Neural progenitor cell (in vitro differentiated cells): ENCODE measurements at regions not wholly inside any gene's neighbourhood (a gene's known extent, or its start where the extent isn't known, plus 50 kb on each side); places are given as distances from the start of the nearest gene placed in this dataset.

ENCODE experiments used
- DNase-seq: peaks from one replicate; pipeline ENCODE4 v3.0.0-alpha.2; 2016; ENCODE audit warnings: low spot score
- H2AFZ ChIP-seq: fragments of 200-600 bp; sonication (generic); replicated peaks from 2 replicates; pipeline ENCODE4 v1.6.1; 2016; ENCODE audit warnings: antibody characterized with exemption
- H3F3A ChIP-seq: fragments of 200-600 bp; sonication (generic); 2 replicates; pipeline ENCODE4 v1.6.1; 2016; ENCODE audit warnings: antibody characterized with exemption, low read depth
- H3K27ac ChIP-seq: fragments of 200-600 bp; sonication (generic); 2 replicates; pipeline ENCODE4 v1.5.1; 2016; ENCODE audit warnings: mild to moderate bottlenecking
- H3K27me3 ChIP-seq: fragments of 200-600 bp; sonication (generic); 2 replicates; pipeline ENCODE4 v1.6.1; 2016; ENCODE audit warnings: mild to moderate bottlenecking, moderate library complexity
- H3K36me3 ChIP-seq: fragments of 200-600 bp; sonication (generic); 2 replicates; pipeline ENCODE4 v1.5.1; 2016
- H3K4me1 ChIP-seq: fragments of 200-600 bp; sonication (generic); 2 replicates; pipeline ENCODE4 v1.6.1; 2016; ENCODE audit warnings: mixed run types
- H3K4me2 ChIP-seq: fragments of 200-600 bp; sonication (generic); 2 replicates; pipeline ENCODE4 v1.6.1; 2016
- H3K4me3 ChIP-seq: fragments of 200-600 bp; sonication (generic); 2 replicates; pipeline ENCODE4 v1.5.1; 2016
- H3K79me2 ChIP-seq: fragments of 200-600 bp; sonication (generic); 2 replicates; pipeline ENCODE4 v1.6.1; 2016; ENCODE audit warnings: low read depth
- H3K9ac ChIP-seq: fragments of 200-600 bp; sonication (generic); 2 replicates; pipeline ENCODE4 v1.6.1; 2016
- H3K9me3 ChIP-seq: fragments of 200-600 bp; sonication (generic); 2 replicates; pipeline ENCODE4 v1.5.1; 2016; ENCODE audit warnings: low read depth
- H4K20me1 ChIP-seq: fragments of 200-600 bp; sonication (generic); 2 replicates; pipeline ENCODE4 v1.6.1; 2016; ENCODE audit warnings: low read depth
- H3K27ac Mint-ChIP-seq: 3 replicates; pipeline ENCODE4 v1.8.0; 2021; ENCODE audit warnings: mixed read lengths
- H3K27me3 Mint-ChIP-seq: 2 replicates; pipeline ENCODE4 v1.8.0; 2022; ENCODE audit warnings: low read depth, mild to moderate bottlenecking, inconsistent platforms, moderate library complexity, mixed read lengths; ENCODE audit not compliant: insufficient read depth
- H3K36me3 Mint-ChIP-seq: 3 replicates; pipeline ENCODE4 v1.8.0; 2021; ENCODE audit warnings: mixed read lengths
- H3K4me1 Mint-ChIP-seq: 3 replicates; pipeline ENCODE4 v1.8.0; 2021; ENCODE audit warnings: mixed read lengths
- H3K4me3 Mint-ChIP-seq: 3 replicates; pipeline ENCODE4 v1.8.0; 2021; ENCODE audit warnings: mild to moderate bottlenecking, moderate library complexity, mixed read lengths
- H3K9me3 Mint-ChIP-seq: 3 replicates; pipeline ENCODE4 v1.8.0; 2020; ENCODE audit warnings: mixed read lengths
- EZH2 ChIP-seq: fragments of 200-600 bp; sonication (generic); IDR thresholded peaks from 2 replicates; pipeline ENCODE4 v1.6.1; 2017; ENCODE audit warnings: antibody characterized with exemption, mild to moderate bottlenecking, moderate library complexity
- EZH2phosphoT487 ChIP-seq: fragments of 200-600 bp; sonication (generic); IDR thresholded peaks from 2 replicates; pipeline ENCODE4 v1.6.1; 2017; ENCODE audit warnings: antibody characterized with exemption
- TF ChIP-seq, protein P1 (sequence below): fragments of 200-600 bp; sonication (generic); IDR thresholded peaks from 2 replicates; pipeline ENCODE4 v1.5.1; 2017; ENCODE audit warnings: antibody characterized with exemption, mild to moderate bottlenecking

DNA sequence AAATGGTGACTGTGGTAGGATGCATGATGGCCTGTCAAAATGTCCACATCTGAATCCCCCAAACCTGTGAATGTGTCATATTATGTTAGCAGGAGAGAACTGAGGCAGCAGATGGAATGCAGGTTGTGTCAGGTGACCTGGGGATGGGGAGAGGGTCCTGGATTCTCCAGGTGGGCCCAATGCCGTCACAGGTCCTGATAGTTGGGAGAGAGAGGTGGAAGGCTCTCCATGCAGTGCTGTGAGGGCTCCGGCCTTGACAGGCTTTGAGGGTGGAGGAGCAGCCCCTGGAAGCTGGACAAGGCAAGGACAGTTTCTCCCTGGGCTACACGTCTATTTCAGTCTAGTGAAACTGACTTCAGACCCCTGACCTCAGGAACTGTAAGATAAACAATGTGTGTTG, 330.9 kb upstream of the ZNF32 start:
- no peaks in the 10 kb centered on the region for H3F3A ChIP-seq
- H3K4me2 ChIP-seq, result no peak overlapping the region
- Mint-ChIP-seq H3K36me3 (no peaks in the 10 kb centered on the region), H3K4me3 (no peak overlapping the region), H3K27ac (no peak overlapping the region), H3K27me3 (no peaks in the 10 kb centered on the region), H3K9me3 (no peaks in the 10 kb centered on the region), H3K4me1 (peaks cover 10% of the 10 kb centered on the region)
- H2AFZ ChIP-seq, result no peak overlapping the region
- no peaks in the 10 kb centered on the region for H3K79me2 ChIP-seq
- no peaks in the 10 kb centered on the region for H3K4me1 ChIP-seq
- H3K4me3 ChIP-seq, result no peak overlapping the region
- no peak overlapping the region for H3K9ac ChIP-seq
- no peaks in the 10 kb centered on the region for H3K36me3 ChIP-seq
- H4K20me1 ChIP-seq, result no peaks in the 10 kb centered on the region
- no peak for TF ChIP-seq EZH2phosphoT487
- TF ChIP-seq, protein P1, sequence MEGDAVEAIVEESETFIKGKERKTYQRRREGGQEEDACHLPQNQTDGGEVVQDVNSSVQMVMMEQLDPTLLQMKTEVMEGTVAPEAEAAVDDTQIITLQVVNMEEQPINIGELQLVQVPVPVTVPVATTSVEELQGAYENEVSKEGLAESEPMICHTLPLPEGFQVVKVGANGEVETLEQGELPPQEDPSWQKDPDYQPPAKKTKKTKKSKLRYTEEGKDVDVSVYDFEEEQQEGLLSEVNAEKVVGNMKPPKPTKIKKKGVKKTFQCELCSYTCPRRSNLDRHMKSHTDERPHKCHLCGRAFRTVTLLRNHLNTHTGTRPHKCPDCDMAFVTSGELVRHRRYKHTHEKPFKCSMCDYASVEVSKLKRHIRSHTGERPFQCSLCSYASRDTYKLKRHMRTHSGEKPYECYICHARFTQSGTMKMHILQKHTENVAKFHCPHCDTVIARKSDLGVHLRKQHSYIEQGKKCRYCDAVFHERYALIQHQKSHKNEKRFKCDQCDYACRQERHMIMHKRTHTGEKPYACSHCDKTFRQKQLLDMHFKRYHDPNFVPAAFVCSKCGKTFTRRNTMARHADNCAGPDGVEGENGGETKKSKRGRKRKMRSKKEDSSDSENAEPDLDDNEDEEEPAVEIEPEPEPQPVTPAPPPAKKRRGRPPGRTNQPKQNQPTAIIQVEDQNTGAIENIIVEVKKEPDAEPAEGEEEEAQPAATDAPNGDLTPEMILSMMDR, result no peak
- no peak for TF ChIP-seq EZH2
- H3K9me3 ChIP-seq, result no peaks in the 10 kb centered on the region
- no peak overlapping the region for H3K27ac ChIP-seq
- H3K27me3 ChIP-seq, result no peaks in the 10 kb centered on the region
- no peak for DNase-seq

- no peak for DNase-seq
- no peak overlapping the region for H3K4me3 ChIP-seq
- no peaks in the 10 kb centered on the region for H3K9me3 ChIP-seq
- H3K9ac ChIP-seq, result no peak overlapping the region
- Mint-ChIP-seq H3K4me3 (no peak overlapping the region), H3K27ac (no peak overlapping the region), H3K27me3 (no peaks in the 10 kb centered on the region), H3K4me1 (peaks cover 10% of the 10 kb centered on the region), H3K9me3 (no peaks in the 10 kb centered on the region), H3K36me3 (no peaks in the 10 kb centered on the region)
- TF ChIP-seq EZH2phosphoT487 (no peak), EZH2 (no peak)
- TF ChIP-seq, protein P1, result no peak
- no peaks in the 10 kb centered on the region for H3K27me3 ChIP-seq
- no peaks in the 10 kb centered on the region for H3F3A ChIP-seq
- no peaks in the 10 kb centered on the region for H4K20me1 ChIP-seq
- H3K36me3 ChIP-seq, result no peaks in the 10 kb centered on the region
- no peak overlapping the region for H2AFZ ChIP-seq
- H3K27ac ChIP-seq, result no peak overlapping the region
- no peaks in the 10 kb centered on the region for H3K4me1 ChIP-seq
- no peaks in the 10 kb centered on the region for H3K79me2 ChIP-seq
- H3K4me2 ChIP-seq, result no peak overlapping the region
These were observed 330.3 kb upstream of the ZNF32 start for GRCh38 chr10:43978936-43979335.

- Histone ChIP-seq H3K79me2 (no peaks in the 10 kb centered on the region), H3K4me2 (no peak overlapping the region), H3F3A (no peaks in the 10 kb centered on the region), H3K4me1 (no peaks in the 10 kb centered on the region), H3K27ac (no peak overlapping the region), H3K9ac (no peak overlapping the region), H3K36me3 (no peaks in the 10 kb centered on the region), H3K9me3 (no peaks in the 10 kb centered on the region), H3K4me3 (no peak overlapping the region), H2AFZ (no peak overlapping the region), H3K27me3 (no peaks in the 10 kb centered on the region), H4K20me1 (no peaks in the 10 kb centered on the region)
- H3K27ac Mint-ChIP-seq, result no peak overlapping the region
- H3K4me3 Mint-ChIP-seq, result no peak overlapping the region
- H3K36me3 Mint-ChIP-seq, result no peaks in the 10 kb centered on the region
- H3K4me1 Mint-ChIP-seq, result peaks cover 7% of the 10 kb centered on the region
- no peak for DNase-seq
- no peaks in the 10 kb centered on the region for H3K9me3 Mint-ChIP-seq
- TF ChIP-seq EZH2 (no peak), EZH2phosphoT487 (no peak)
- TF ChIP-seq, protein P1, result no peak
- no peaks in the 10 kb centered on the region for H3K27me3 Mint-ChIP-seq
These were observed 329.4 kb upstream of the ZNF32 start for GRCh38 chr10:43978091-43978490.
